Loucy (cell line): ENCODE measurements at regions not wholly inside any gene's neighbourhood (a gene's known extent, or its start where the extent isn't known, plus 50 kb on each side); places are given as distances from the start of the nearest gene placed in this dataset.

Source experiments
- H2AFZ ChIP-seq: fragments of 200-600 bp; sonication (generic); 2 replicates; pipeline ENCODE4 v1.6.0; 2016; ENCODE audit warnings: antibody characterized with exemption, mild to moderate bottlenecking, low read length, moderate library complexity
- H3F3A ChIP-seq: fragments of 200-600 bp; 2 replicates; pipeline ENCODE4 v1.6.0; 2016; ENCODE audit warnings: antibody characterized with exemption, low read depth, mild to moderate bottlenecking
- H3K27me3 ChIP-seq: fragments of 200-600 bp; sonication (generic); 2 replicates; pipeline ENCODE4 v1.6.1; 2014; ENCODE audit warnings: low read length, mild to moderate bottlenecking; ENCODE audit not compliant: insufficient read depth, poor library complexity, severe bottlenecking
- H3K36me3 ChIP-seq: fragments of 200-600 bp; sonication (generic); 2 replicates; pipeline ENCODE4 v1.6.1; 2016; ENCODE audit warnings: low read length; ENCODE audit not compliant: insufficient read depth
- H3K4me1 ChIP-seq: fragments of 200-600 bp; sonication (generic); 2 replicates; pipeline ENCODE4 v1.5.1; 2014; ENCODE audit warnings: low read length, mild to moderate bottlenecking; ENCODE audit not compliant: insufficient read depth, poor library complexity, severe bottlenecking
- H3K4me2 ChIP-seq: fragments of 200-600 bp; sonication (generic); 2 replicates; pipeline ENCODE4 v1.6.0; 2014; ENCODE audit warnings: antibody characterized with exemption, low read length, low read depth, mild to moderate bottlenecking; ENCODE audit not compliant: poor library complexity, severe bottlenecking
- H3K4me3 ChIP-seq: fragments of 200-600 bp; sonication (generic); 2 replicates; pipeline ENCODE4 v1.5.1; 2014; ENCODE audit warnings: low read length, mild to moderate bottlenecking, mixed read lengths; ENCODE audit not compliant: poor library complexity, severe bottlenecking
- H3K79me2 ChIP-seq: fragments of 200-600 bp; sonication (generic); 2 replicates; pipeline ENCODE4 v1.6.1; 2014; ENCODE audit warnings: low read length; ENCODE audit not compliant: insufficient read depth
- H3K9ac ChIP-seq: fragments of 200-600 bp; sonication (generic); 2 replicates; pipeline ENCODE4 v1.6.0; 2014; ENCODE audit warnings: mild to moderate bottlenecking, low read depth, low read length, moderate library complexity; ENCODE audit not compliant: poor library complexity, severe bottlenecking
- H3K9me2 ChIP-seq: fragments of 200-600 bp; sonication (generic); replicated peaks from 2 replicates; pipeline ENCODE4 v1.6.1; 2016; ENCODE audit warnings: low read depth, low read length, mixed read lengths
- H3K9me3 ChIP-seq: fragments of 200-600 bp; sonication (generic); 2 replicates; pipeline ENCODE4 v1.6.1; 2014; ENCODE audit warnings: mild to moderate bottlenecking, antibody characterized with exemption, low read length, low read depth; ENCODE audit not compliant: insufficient read depth
- H4K20me1 ChIP-seq: fragments of 200-600 bp; sonication (generic); 2 replicates; pipeline ENCODE4 v1.6.0; 2014; ENCODE audit warnings: antibody characterized with exemption, low read length, mild to moderate bottlenecking; ENCODE audit not compliant: insufficient read depth, poor library complexity, severe bottlenecking
- EZH2phosphoT487 ChIP-seq: fragments of 200-600 bp; IDR thresholded peaks from 2 replicates; pipeline ENCODE4 v1.6.1; 2018; ENCODE audit warnings: antibody characterized with exemption, mild to moderate bottlenecking, moderate library complexity, borderline replicate concordance
- TF ChIP-seq, protein P1 (sequence below): fragments of 200-600 bp; sonication (generic); conservative IDR thresholded peaks from 2 replicates; pipeline ENCODE4 v1.5.1; 2014; ENCODE audit warnings: mild to moderate bottlenecking, antibody characterized with exemption, low read length

DNA sequence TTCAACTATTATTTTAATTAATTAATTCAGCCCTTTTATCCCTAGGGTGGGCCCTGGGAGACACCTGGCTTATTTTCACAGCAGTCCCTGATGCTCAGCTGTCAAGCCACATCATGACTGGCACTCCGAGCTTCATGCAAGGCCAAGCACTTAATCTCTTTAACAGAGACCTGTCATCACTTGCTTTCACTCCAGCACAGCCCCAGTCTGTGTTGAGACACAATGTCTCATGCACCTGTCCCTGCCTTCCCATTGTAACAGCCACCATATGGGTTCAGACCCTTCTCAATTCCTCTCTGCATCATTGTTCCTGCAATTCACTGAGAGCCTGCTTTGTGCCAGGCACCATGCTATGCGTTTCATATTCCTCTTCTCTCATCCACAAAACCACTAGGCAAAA, 222.2 kb upstream of the TENM4 start:
- Histone ChIP-seq H3K9me3 (peaks cover 6% of the 10 kb centered on the region; the same call in 1 of the 2 replicates), H3K4me2 (no peak overlapping the region), H3K36me3 (no peaks in the 10 kb centered on the region), H3K27me3 (no peaks in the 10 kb centered on the region), H2AFZ (no peak overlapping the region), H3K4me3 (no peak overlapping the region), H4K20me1 (no peaks in the 10 kb centered on the region), H3K4me1 (no peaks in the 10 kb centered on the region), H3K9me2 (no peaks in the 10 kb centered on the region), H3K79me2 (no peaks in the 10 kb centered on the region), H3K9ac (no peak overlapping the region), H3F3A (no peaks in the 10 kb centered on the region)
- TF ChIP-seq, protein P1, sequence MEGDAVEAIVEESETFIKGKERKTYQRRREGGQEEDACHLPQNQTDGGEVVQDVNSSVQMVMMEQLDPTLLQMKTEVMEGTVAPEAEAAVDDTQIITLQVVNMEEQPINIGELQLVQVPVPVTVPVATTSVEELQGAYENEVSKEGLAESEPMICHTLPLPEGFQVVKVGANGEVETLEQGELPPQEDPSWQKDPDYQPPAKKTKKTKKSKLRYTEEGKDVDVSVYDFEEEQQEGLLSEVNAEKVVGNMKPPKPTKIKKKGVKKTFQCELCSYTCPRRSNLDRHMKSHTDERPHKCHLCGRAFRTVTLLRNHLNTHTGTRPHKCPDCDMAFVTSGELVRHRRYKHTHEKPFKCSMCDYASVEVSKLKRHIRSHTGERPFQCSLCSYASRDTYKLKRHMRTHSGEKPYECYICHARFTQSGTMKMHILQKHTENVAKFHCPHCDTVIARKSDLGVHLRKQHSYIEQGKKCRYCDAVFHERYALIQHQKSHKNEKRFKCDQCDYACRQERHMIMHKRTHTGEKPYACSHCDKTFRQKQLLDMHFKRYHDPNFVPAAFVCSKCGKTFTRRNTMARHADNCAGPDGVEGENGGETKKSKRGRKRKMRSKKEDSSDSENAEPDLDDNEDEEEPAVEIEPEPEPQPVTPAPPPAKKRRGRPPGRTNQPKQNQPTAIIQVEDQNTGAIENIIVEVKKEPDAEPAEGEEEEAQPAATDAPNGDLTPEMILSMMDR, result no peak
- TF ChIP-seq EZH2phosphoT487, result no peak

DNA sequence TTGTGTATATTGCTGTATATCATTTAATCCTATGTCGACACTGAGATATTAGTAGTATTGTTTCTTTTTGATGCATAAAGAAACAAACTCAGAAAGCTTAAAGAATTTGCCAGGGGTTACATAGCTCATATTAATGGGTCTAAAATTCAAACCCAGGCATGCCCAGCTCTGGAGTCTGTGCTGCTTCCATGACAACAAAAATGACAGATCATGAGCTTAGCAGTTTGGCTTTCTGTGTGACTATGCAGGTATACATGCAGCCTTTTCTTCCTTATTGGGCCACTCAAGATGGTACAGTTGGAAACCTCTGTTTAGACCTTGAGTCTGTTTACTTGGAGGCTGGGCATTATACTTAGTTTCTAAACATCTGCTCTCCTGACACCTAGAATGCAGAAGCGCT, 220.5 kb upstream of the TENM4 start:
- Histone ChIP-seq H3K9ac (no peak overlapping the region), H3K9me3 (peaks cover 4% of the 10 kb centered on the region; the same call in 1 of the 2 replicates), H3K36me3 (no peaks in the 10 kb centered on the region), H4K20me1 (no peaks in the 10 kb centered on the region), H3K4me3 (no peak overlapping the region), H3K9me2 (no peaks in the 10 kb centered on the region), H3F3A (no peaks in the 10 kb centered on the region), H3K27me3 (no peaks in the 10 kb centered on the region), H3K79me2 (no peaks in the 10 kb centered on the region), H2AFZ (no peak overlapping the region), H3K4me2 (no peak overlapping the region), H3K4me1 (no peaks in the 10 kb centered on the region)
- no peak for TF ChIP-seq EZH2phosphoT487
- TF ChIP-seq, protein P1, result no peak

DNA sequence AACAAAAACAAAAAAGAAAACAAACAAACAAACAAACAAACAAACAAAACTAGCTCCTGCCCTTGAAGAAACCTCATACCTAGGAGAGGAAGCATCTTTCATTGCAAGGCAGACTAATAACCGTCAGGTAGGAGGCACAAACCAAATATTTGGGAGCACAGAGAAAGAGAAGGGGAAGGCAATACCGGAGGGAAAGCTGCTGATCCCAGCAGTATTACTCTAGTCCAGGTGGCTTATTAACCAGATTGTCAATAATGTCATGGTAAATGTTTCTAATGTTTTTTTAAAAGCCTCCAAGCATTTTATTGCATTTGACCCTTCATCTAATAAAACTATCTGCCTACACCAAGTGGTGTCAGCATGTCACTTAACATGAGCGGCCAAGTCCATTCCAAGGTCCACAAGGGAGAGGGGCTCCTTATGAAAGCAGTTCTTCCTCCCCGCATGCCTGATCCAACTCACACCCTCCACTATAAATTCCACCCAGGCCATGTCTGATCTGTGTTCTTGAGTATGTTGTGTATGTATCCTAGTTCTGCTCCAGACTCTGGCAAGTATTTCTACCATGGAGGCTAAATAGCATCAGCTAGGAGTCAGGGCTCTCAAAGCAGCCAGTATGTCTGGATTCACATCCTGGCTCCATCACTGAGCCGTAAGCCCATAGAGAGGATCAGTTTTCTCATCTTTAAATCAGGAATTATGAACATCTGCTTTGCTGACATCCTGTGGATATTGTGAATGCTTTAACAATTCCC, 208.1 kb upstream of the TENM4 start:
- Histone ChIP-seq H3F3A (no peaks in the 10 kb centered on the region), H3K9me3 (no peaks in the 10 kb centered on the region), H3K79me2 (no peaks in the 10 kb centered on the region), H4K20me1 (no peaks in the 10 kb centered on the region), H3K4me2 (no peak overlapping the region), H2AFZ (no peak overlapping the region), H3K4me3 (no peak overlapping the region), H3K27me3 (no peaks in the 10 kb centered on the region), H3K9me2 (no peaks in the 10 kb centered on the region), H3K36me3 (no peaks in the 10 kb centered on the region), H3K4me1 (no peaks in the 10 kb centered on the region), H3K9ac (no peak overlapping the region)
- TF ChIP-seq EZH2phosphoT487, result no peak
- TF ChIP-seq, protein P1, result no peak
